HEK293 (cell line): ENCODE measurements at regions not wholly inside any gene's neighbourhood (a gene's known extent, or its start where the extent isn't known, plus 50 kb on each side); places are given as distances from the start of the nearest gene placed in this dataset.

Source experiments
- CTCF ChIA-PET: fragments of 350-600 bp; formaldehyde crosslinking; extraction: SDS; loops from one replicate; lab custom pipeline; 2021; ENCODE audit warnings: antibody characterized with exemption; lab: Yijun Ruan, JAX
- POLR2A ChIA-PET: fragments of 300-600 bp; formaldehyde crosslinking; extraction: SDS; loops from one replicate; lab custom pipeline; 2020; ENCODE audit warnings: antibody characterized with exemption, inconsistent platforms; lab: Yijun Ruan, JAX
- H3K27ac ChIP-seq: fragments of 200-500 bp; sonication (Bioruptor generic); 2 replicates; pipeline ENCODE4 v1.5.1; 2014; ENCODE audit warnings: low read depth, low read length, control low read depth, inconsistent platforms; ENCODE audit errors: extremely low read depth
- H3K36me3 ChIP-seq, 2 experiments: fragments of 200-500 bp in 1 of 2; sonication (Bioruptor generic) in 1 of 2; 1 replicate in 1 of 2; 2 replicates in 1 of 2; pipeline ENCODE4 v1.5.1; 2014 to 2017; ENCODE audit warnings: inconsistent platforms in 2 of 2, low read length in 2 of 2; ENCODE audit not compliant: control insufficient read depth in 2 of 2, insufficient read depth in 1 of 2
- H3K4me1 ChIP-seq: fragments of 200-500 bp; sonication (Bioruptor generic); 2 replicates; pipeline ENCODE4 v1.5.1; 2014; ENCODE audit warnings: mild to moderate bottlenecking, low read length, inconsistent platforms; ENCODE audit not compliant: control insufficient read depth, insufficient read depth
- H3K4me3 ChIP-seq: 2 replicates; pipeline ENCODE4 v1.5.1; 2011; ENCODE audit warnings: low read depth, mild to moderate bottlenecking, control low read depth, low read length, moderate library complexity
- H3K9me3 ChIP-seq: fragments of 200-500 bp; sonication (Bioruptor generic); 2 replicates; pipeline ENCODE4 v1.5.1; 2014; ENCODE audit warnings: low read depth, low read length, inconsistent platforms; ENCODE audit not compliant: control insufficient read depth, insufficient read depth
- MEIS1 ChIP-seq: sonication (generic); formaldehyde crosslinking; IDR thresholded peaks from 2 replicates; pipeline ENCODE4 v1.8.1; 2022; ENCODE audit warnings: missing genetic modification reagents, mild to moderate bottlenecking, borderline replicate concordance
- OVOL3 ChIP-seq: fragments of 450-650 bp; formaldehyde crosslinking; IDR thresholded peaks from 2 replicates; pipeline ENCODE4 v1.5.1; 2016; ENCODE audit warnings: missing biosample characterization, missing genetic modification characterization
- SETDB1 ChIP-seq: IDR thresholded peaks from one replicate; pipeline ENCODE4 v1.6.1; 2017; ENCODE audit warnings: mild to moderate bottlenecking, low read length, moderate library complexity, mixed read lengths; ENCODE audit not compliant: insufficient read length
- SP2 ChIP-seq: fragments of 450-650 bp; formaldehyde crosslinking; IDR thresholded peaks from 2 replicates; pipeline ENCODE4 v1.5.1; 2016; ENCODE audit warnings: missing biosample characterization, missing genetic modification characterization
- SP7 ChIP-seq: fragments of 450-650 bp; formaldehyde crosslinking; IDR thresholded peaks from 2 replicates; pipeline ENCODE4 v1.5.1; 2016; ENCODE audit warnings: missing biosample characterization, missing genetic modification characterization
- TCF7L2 ChIP-seq: IDR thresholded peaks from 2 replicates; pipeline ENCODE4 v1.6.1; 2011; ENCODE audit warnings: low read depth, mild to moderate bottlenecking, inconsistent platforms, low read length, moderate library complexity, borderline replicate concordance
- ZBTB1 ChIP-seq: fragments of 450-650 bp; formaldehyde crosslinking; IDR thresholded peaks from 2 replicates; pipeline ENCODE4 v1.5.1; 2016; ENCODE audit warnings: missing biosample characterization, missing genetic modification characterization
- ZNF16 ChIP-seq: fragments of 450-650 bp; formaldehyde crosslinking; IDR thresholded peaks from 2 replicates; pipeline ENCODE4 v1.5.1; 2016; ENCODE audit warnings: low read depth, missing biosample characterization, missing genetic modification characterization
- ZNF175 ChIP-seq: fragments of 450-650 bp; formaldehyde crosslinking; IDR thresholded peaks from 2 replicates; pipeline ENCODE4 v1.5.1; 2016; ENCODE audit warnings: missing biosample characterization, missing genetic modification characterization
- ZNF473 ChIP-seq: fragments of 450-650 bp; formaldehyde crosslinking; IDR thresholded peaks from 2 replicates; pipeline ENCODE4 v1.5.1; 2017; ENCODE audit warnings: missing biosample characterization, missing genetic modification characterization
- ZNF529 ChIP-seq: fragments of 450-650 bp; formaldehyde crosslinking; IDR thresholded peaks from 2 replicates; pipeline ENCODE4 v1.5.1; 2017; ENCODE audit warnings: missing genetic modification characterization, missing biosample characterization; ENCODE audit not compliant: insufficient replicate concordance
- ZNF548 ChIP-seq: fragments of 450-650 bp; formaldehyde crosslinking; IDR thresholded peaks from 2 replicates; pipeline ENCODE4 v1.5.1; 2016; ENCODE audit warnings: missing biosample characterization, missing genetic modification characterization
- ZNF624 ChIP-seq: fragments of 450-650 bp; formaldehyde crosslinking; IDR thresholded peaks from 2 replicates; pipeline ENCODE4 v1.5.1; 2017; ENCODE audit warnings: missing biosample characterization, missing genetic modification characterization
- ZNF660 ChIP-seq: fragments of 450-650 bp; IDR thresholded peaks from 2 replicates; pipeline ENCODE4 v1.5.1; 2018; ENCODE audit warnings: missing biosample characterization, mild to moderate bottlenecking, missing genetic modification characterization
- ZNF707 ChIP-seq: fragments of 450-650 bp; formaldehyde crosslinking; IDR thresholded peaks from 2 replicates; pipeline ENCODE4 v1.5.1; 2016; ENCODE audit warnings: missing biosample characterization, missing genetic modification characterization
- ZNF776 ChIP-seq: fragments of 450-650 bp; formaldehyde crosslinking; IDR thresholded peaks from 2 replicates; pipeline ENCODE4 v1.5.0; 2017; ENCODE audit warnings: missing biosample characterization, missing genetic modification characterization, borderline replicate concordance
- ZNF837 ChIP-seq: fragments of 450-650 bp; formaldehyde crosslinking; IDR thresholded peaks from 2 replicates; pipeline ENCODE4 v1.5.1; 2016; ENCODE audit warnings: missing biosample characterization, missing genetic modification characterization
- TF ChIP-seq, protein P1 (sequence below): fragments of 450-650 bp; formaldehyde crosslinking; IDR thresholded peaks from 2 replicates; pipeline ENCODE4 v1.5.1; 2016; ENCODE audit warnings: missing biosample characterization, missing genetic modification characterization
- TF ChIP-seq, protein P2 (sequence below): fragments of 450-650 bp; formaldehyde crosslinking; IDR thresholded peaks from 2 replicates; pipeline ENCODE4 v1.5.1; 2016; ENCODE audit warnings: missing biosample characterization, missing genetic modification characterization
- TF ChIP-seq, protein P3 (sequence below): fragments of 450-650 bp; formaldehyde crosslinking; IDR thresholded peaks from 2 replicates; pipeline ENCODE4 v1.5.1; 2017; ENCODE audit warnings: missing biosample characterization, missing genetic modification characterization
- TF ChIP-seq, protein P4 (sequence below): fragments of 450-650 bp; formaldehyde crosslinking; IDR thresholded peaks from 2 replicates; pipeline ENCODE4 v1.5.1; 2016; ENCODE audit warnings: missing biosample characterization, missing genetic modification characterization
- TF ChIP-seq, protein P5 (sequence below): fragments of 450-650 bp; formaldehyde crosslinking; IDR thresholded peaks from 2 replicates; pipeline ENCODE4 v1.5.1; 2016; ENCODE audit warnings: missing biosample characterization, missing genetic modification characterization

DNA sequence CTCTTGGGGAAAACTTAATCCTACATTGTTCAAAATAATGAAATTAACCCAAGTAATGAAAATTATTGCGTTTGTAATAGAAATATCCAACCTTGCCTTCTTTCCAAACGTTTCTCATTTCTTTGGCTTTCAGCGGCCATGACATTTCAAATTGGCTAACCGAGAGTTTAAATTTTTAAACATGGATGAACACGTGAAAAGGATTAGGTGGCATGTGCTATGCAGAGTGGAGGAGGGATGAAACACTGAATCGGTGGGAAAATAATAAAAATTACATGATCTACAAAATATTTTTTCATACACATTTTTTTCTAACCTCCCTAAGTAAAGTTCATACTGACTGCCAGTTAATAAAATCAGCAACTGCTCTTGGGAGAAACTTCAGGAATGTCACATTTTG lies 728.4 kb upstream of the PKDCC start (continued):
- TF ChIP-seq TCF7L2 (no peak), ZNF473 (no peak), SP2 (tag by site-specific recombination) (no peak)
- TF ChIP-seq, protein P1, sequence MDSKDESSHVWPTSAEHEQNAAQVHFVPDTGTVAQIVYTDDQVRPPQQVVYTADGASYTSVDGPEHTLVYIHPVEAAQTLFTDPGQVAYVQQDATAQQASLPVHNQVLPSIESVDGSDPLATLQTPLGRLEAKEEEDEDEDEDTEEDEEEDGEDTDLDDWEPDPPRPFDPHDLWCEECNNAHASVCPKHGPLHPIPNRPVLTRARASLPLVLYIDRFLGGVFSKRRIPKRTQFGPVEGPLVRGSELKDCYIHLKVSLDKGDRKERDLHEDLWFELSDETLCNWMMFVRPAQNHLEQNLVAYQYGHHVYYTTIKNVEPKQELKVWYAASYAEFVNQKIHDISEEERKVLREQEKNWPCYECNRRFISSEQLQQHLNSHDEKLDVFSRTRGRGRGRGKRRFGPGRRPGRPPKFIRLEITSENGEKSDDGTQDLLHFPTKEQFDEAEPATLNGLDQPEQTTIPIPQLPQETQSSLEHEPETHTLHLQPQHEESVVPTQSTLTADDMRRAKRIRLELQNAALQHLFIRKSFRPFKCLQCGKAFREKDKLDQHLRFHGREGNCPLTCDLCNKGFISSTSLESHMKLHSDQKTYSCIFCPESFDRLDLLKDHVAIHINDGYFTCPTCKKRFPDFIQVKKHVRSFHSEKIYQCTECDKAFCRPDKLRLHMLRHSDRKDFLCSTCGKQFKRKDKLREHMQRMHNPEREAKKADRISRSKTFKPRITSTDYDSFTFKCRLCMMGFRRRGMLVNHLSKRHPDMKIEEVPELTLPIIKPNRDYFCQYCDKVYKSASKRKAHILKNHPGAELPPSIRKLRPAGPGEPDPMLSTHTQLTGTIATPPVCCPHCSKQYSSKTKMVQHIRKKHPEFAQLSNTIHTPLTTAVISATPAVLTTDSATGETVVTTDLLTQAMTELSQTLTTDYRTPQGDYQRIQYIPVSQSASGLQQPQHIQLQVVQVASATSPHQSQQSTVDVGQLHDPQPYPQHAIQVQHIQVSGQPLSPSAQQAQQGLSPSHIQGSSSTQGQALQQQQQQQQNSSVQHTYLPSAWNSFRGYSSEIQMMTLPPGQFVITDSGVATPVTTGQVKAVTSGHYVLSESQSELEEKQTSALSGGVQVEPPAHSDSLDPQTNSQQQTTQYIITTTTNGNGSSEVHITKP (tag by site-specific recombination) = no peak

DNA sequence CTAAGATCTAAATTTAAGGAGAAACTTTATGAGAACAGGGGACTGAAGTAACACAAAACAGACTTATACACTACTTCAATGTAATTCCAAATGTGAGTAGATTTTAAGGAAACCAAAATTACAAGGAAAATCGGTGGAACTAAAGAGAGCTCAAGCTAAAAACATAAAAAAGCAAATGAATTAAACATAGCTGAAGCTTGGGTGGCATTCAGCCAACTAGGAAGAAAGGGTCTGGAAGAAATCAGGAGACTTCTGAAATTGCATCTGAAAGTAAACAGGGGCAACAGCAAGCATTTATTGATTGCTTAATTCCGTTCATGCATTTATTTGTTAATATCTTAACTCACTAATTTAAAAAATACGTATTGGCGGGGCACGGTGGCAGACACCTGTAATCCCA lies 727.3 kb upstream of the PKDCC start:
- TF ChIP-seq, protein P2, sequence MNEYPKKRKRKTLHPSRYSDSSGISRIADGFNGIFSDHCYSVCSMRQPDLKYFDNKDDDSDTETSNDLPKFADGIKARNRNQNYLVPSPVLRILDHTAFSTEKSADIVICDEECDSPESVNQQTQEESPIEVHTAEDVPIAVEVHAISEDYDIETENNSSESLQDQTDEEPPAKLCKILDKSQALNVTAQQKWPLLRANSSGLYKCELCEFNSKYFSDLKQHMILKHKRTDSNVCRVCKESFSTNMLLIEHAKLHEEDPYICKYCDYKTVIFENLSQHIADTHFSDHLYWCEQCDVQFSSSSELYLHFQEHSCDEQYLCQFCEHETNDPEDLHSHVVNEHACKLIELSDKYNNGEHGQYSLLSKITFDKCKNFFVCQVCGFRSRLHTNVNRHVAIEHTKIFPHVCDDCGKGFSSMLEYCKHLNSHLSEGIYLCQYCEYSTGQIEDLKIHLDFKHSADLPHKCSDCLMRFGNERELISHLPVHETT (tag by site-specific recombination) = no peak
- TF ChIP-seq ZNF624 (no peak), TCF7L2 (no peak), ZNF548 (no peak)
- TF ChIP-seq, protein P3, sequence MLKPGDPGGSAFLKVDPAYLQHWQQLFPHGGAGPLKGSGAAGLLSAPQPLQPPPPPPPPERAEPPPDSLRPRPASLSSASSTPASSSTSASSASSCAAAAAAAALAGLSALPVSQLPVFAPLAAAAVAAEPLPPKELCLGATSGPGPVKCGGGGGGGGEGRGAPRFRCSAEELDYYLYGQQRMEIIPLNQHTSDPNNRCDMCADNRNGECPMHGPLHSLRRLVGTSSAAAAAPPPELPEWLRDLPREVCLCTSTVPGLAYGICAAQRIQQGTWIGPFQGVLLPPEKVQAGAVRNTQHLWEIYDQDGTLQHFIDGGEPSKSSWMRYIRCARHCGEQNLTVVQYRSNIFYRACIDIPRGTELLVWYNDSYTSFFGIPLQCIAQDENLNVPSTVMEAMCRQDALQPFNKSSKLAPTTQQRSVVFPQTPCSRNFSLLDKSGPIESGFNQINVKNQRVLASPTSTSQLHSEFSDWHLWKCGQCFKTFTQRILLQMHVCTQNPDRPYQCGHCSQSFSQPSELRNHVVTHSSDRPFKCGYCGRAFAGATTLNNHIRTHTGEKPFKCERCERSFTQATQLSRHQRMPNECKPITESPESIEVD = no peak
- TF ChIP-seq, all 188 proteins: peak for 0
- POLR2A ChIA-PET = no interaction called here

DNA sequence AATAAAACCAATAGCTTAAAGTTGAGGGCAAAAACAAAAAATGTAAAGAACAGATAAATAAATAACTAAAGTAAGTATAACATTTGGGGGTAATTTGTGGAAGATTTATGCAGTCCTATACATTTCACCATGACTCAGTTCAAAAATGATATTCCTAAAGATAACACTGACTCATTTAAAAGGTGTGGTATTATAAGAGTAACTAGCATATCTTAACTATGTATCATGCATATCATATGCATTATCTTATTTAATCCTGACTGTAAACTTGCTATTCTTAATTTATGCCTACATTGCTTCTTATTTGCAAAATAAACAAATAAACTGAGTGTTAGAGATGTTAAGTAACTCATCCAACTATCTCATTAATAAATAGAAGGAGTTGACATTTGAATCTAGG lies 726.5 kb upstream of the PKDCC start:
- H3K36me3 ChIP-seq = no peaks in the 10 kb centered on the region
- ChIA-PET CTCF (no interaction called here), POLR2A (no interaction called here)
- H3K4me1 ChIP-seq = no peaks in the 10 kb centered on the region
- TF ChIP-seq SP7 (tag by site-specific recombination) = no peak
- TF ChIP-seq ZNF707 = no peak
- TF ChIP-seq ZNF776 (tag by site-specific recombination) = no peak
- TF ChIP-seq ZBTB1 (tag by site-specific recombination) = no peak
- no peak for TF ChIP-seq ZNF660 (tag by site-specific recombination)
- TF ChIP-seq, protein P4, sequence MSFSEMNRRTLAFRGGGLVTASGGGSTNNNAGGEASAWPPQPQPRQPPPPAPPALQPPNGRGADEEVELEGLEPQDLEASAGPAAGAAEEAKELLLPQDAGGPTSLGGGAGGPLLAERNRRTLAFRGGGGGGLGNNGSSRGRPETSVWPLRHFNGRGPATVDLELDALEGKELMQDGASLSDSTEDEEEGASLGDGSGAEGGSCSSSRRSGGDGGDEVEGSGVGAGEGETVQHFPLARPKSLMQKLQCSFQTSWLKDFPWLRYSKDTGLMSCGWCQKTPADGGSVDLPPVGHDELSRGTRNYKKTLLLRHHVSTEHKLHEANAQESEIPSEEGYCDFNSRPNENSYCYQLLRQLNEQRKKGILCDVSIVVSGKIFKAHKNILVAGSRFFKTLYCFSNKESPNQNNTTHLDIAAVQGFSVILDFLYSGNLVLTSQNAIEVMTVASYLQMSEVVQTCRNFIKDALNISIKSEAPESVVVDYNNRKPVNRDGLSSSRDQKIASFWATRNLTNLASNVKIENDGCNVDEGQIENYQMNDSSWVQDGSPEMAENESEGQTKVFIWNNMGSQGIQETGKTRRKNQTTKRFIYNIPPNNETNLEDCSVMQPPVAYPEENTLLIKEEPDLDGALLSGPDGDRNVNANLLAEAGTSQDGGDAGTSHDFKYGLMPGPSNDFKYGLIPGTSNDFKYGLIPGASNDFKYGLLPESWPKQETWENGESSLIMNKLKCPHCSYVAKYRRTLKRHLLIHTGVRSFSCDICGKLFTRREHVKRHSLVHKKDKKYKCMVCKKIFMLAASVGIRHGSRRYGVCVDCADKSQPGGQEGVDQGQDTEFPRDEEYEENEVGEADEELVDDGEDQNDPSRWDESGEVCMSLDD (tag by site-specific recombination) = no peak
- TF ChIP-seq, protein P3 = no peak
- no peak for TF ChIP-seq ZNF175
- TF ChIP-seq ZNF16 (tag by site-specific recombination) = no peak
- no peak for TF ChIP-seq ZNF837 (tag by site-specific recombination)
- TF ChIP-seq OVOL3 (tag by site-specific recombination) = no peak
- TF ChIP-seq SETDB1 = no peak
- no peak for TF ChIP-seq MEIS1 (CRISPR knock-in tag)
- TF ChIP-seq, protein P5, sequence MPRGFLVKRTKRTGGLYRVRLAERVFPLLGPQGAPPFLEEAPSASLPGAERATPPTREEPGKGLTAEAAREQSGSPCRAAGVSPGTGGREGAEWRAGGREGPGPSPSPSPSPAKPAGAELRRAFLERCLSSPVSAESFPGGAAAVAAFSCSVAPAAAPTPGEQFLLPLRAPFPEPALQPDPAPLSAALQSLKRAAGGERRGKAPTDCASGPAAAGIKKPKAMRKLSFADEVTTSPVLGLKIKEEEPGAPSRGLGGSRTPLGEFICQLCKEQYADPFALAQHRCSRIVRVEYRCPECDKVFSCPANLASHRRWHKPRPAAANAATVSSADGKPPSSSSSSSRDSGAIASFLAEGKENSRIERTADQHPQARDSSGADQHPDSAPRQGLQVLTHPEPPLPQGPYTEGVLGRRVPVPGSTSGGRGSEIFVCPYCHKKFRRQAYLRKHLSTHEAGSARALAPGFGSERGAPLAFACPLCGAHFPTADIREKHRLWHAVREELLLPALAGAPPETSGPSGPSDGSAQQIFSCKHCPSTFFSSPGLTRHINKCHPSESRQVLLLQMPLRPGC = no peak
- TF ChIP-seq ZNF529 = no peak
- no peaks in the 10 kb centered on the region for H3K9me3 ChIP-seq
- no peak overlapping the region for H3K27ac ChIP-seq
- no peak overlapping the region for H3K4me3 ChIP-seq

More for the DNA sequence above, 727.3 kb upstream of the PKDCC start:
- Histone ChIP-seq H3K36me3 (no peaks in the 10 kb centered on the region), H3K4me3 (no peak overlapping the region), H3K4me1 (no peaks in the 10 kb centered on the region), H3K27ac (no peak overlapping the region), H3K9me3 (no peaks in the 10 kb centered on the region)
- CTCF ChIA-PET = interaction anchor here (0.7 kb wide), 1 partner anchor 1925 kb away, joined by 3 read pairs; no protein-coding TSS in a partner anchor
